H9 (cell line): ENCODE measurements at regions not wholly inside any gene's neighbourhood (a gene's known extent, or its start where the extent isn't known, plus 50 kb on each side); places are given as distances from the start of the nearest gene placed in this dataset.

Experiments
- DNase-seq: peaks from one replicate; pipeline ENCODE4 v3.0.0-alpha.2; 2017
- H2AFZ ChIP-seq: one replicate; pipeline ENCODE4 v1.6.1; 2013; ENCODE audit warnings: mild to moderate bottlenecking, low read length, control low read depth, moderate library complexity
- H2AK5ac ChIP-seq: 2 replicates; pipeline ENCODE4 v1.6.1; 2013; ENCODE audit warnings: low read length, control low read depth, mixed read lengths; ENCODE audit not compliant: insufficient read length
- H2BK120ac ChIP-seq: one replicate; pipeline ENCODE4 v1.6.1; 2013; ENCODE audit warnings: low read depth, mild to moderate bottlenecking, low read length, control low read depth, inconsistent platforms; ENCODE audit not compliant: poor library complexity, severe bottlenecking
- H2BK12ac ChIP-seq: 2 replicates; pipeline ENCODE4 v1.6.1; 2013; ENCODE audit warnings: low read length, control low read depth, mixed read lengths, low read depth; ENCODE audit not compliant: insufficient read length
- H2BK15ac ChIP-seq: 2 replicates; pipeline ENCODE4 v1.6.1; 2013; ENCODE audit warnings: low read depth, low read length, control low read depth
- H2BK20ac ChIP-seq: one replicate; pipeline ENCODE4 v1.6.1; 2013; ENCODE audit warnings: low read depth, mild to moderate bottlenecking, low read length, control low read depth, inconsistent platforms; ENCODE audit not compliant: poor library complexity, severe bottlenecking
- H2BK5ac ChIP-seq: 2 replicates; pipeline ENCODE4 v1.6.1; 2013; ENCODE audit warnings: low read length, control low read depth, mixed read lengths; ENCODE audit not compliant: insufficient read length
- H3K14ac ChIP-seq: 2 replicates; pipeline ENCODE4 v1.6.1; 2013; ENCODE audit warnings: low read length, control low read depth; ENCODE audit not compliant: insufficient read depth
- H3K18ac ChIP-seq: 2 replicates; pipeline ENCODE4 v1.6.1; 2013; ENCODE audit warnings: low read depth, mild to moderate bottlenecking, mixed read lengths, low read length, control low read depth; ENCODE audit not compliant: insufficient read length
- H3K23ac ChIP-seq: 2 replicates; pipeline ENCODE4 v1.6.1; 2013; ENCODE audit warnings: low read length, control low read depth, mixed read lengths, low read depth; ENCODE audit not compliant: insufficient read length
- H3K23me2 ChIP-seq: 2 replicates; pipeline ENCODE4 v1.6.1; 2013; ENCODE audit warnings: low read depth, mild to moderate bottlenecking, mixed read lengths, low read length, control low read depth; ENCODE audit not compliant: insufficient read length, poor library complexity, severe bottlenecking
- H3K27ac ChIP-seq: 2 replicates; pipeline ENCODE4 v1.5.1; 2013; ENCODE audit warnings: low read length, control low read depth, mixed read lengths, low read depth; ENCODE audit not compliant: insufficient read length
- H3K27me3 ChIP-seq: 2 replicates; pipeline ENCODE4 v1.6.1; 2013; ENCODE audit warnings: low read length, control low read depth, inconsistent platforms; ENCODE audit not compliant: insufficient read depth
- H3K4ac ChIP-seq: 2 replicates; pipeline ENCODE4 v1.6.1; 2013; ENCODE audit warnings: low read depth, mild to moderate bottlenecking, control low read depth, inconsistent platforms, low read length, moderate library complexity
- H3K4me1 ChIP-seq: 2 replicates; pipeline ENCODE4 v1.6.1; 2013; ENCODE audit warnings: low read length, control low read depth, inconsistent platforms; ENCODE audit not compliant: insufficient read depth
- H3K4me2 ChIP-seq: 2 replicates; pipeline ENCODE4 v1.6.1; 2013; ENCODE audit warnings: low read length, control low read depth, mixed read lengths; ENCODE audit not compliant: insufficient read length, insufficient read depth
- H3K56ac ChIP-seq: 2 replicates; pipeline ENCODE4 v1.6.1; 2013; ENCODE audit warnings: low read depth, mild to moderate bottlenecking, mixed read lengths, low read length, control low read depth; ENCODE audit not compliant: insufficient read length
- H3K79me1 ChIP-seq: 2 replicates; pipeline ENCODE4 v1.6.1; 2013; ENCODE audit warnings: low read depth, mild to moderate bottlenecking, moderate library complexity, low read length, control low read depth, inconsistent platforms; ENCODE audit not compliant: insufficient read depth, poor library complexity, severe bottlenecking
- H3K79me2 ChIP-seq: 2 replicates; pipeline ENCODE4 v1.6.1; 2013; ENCODE audit warnings: low read length, control low read depth, inconsistent platforms; ENCODE audit not compliant: insufficient read depth
- H3K9ac ChIP-seq: 2 replicates; pipeline ENCODE4 v1.6.1; 2013; ENCODE audit warnings: low read length, control low read depth, mixed read lengths; ENCODE audit not compliant: insufficient read length; ENCODE audit errors: extremely low read depth
- H3K9me3 ChIP-seq: one replicate; pipeline ENCODE4 v1.6.1; 2013; ENCODE audit warnings: low read depth, low read length, inconsistent platforms; ENCODE audit not compliant: control insufficient read depth
- H3T11ph ChIP-seq: one replicate; pipeline ENCODE4 v1.6.1; 2013; ENCODE audit warnings: mild to moderate bottlenecking, low read length, control low read depth, inconsistent platforms
- H4K20me1 ChIP-seq: one replicate; pipeline ENCODE4 v1.6.1; 2013; ENCODE audit not compliant: control insufficient read depth, insufficient read length, insufficient read depth
- H4K5ac ChIP-seq: 2 replicates; pipeline ENCODE4 v1.6.1; 2013; ENCODE audit warnings: low read depth, mild to moderate bottlenecking, mixed read lengths, low read length, control low read depth; ENCODE audit not compliant: insufficient read length
- H4K8ac ChIP-seq: replicated peaks from 2 replicates; pipeline ENCODE4 v1.6.1; 2013; ENCODE audit warnings: low read length, control low read depth, mixed read lengths, low read depth; ENCODE audit not compliant: insufficient read length
- H4K91ac ChIP-seq: 2 replicates; pipeline ENCODE4 v1.6.1; 2013; ENCODE audit warnings: low read depth, mild to moderate bottlenecking, moderate library complexity, mixed read lengths, low read length, control low read depth; ENCODE audit not compliant: insufficient read length
- H3K27ac Mint-ChIP-seq, 3 experiments: 2 replicates in 2 of 3; 3 replicates in 1 of 3; pipeline ENCODE4 v1.8.0; 2020 to 2021; ENCODE audit warnings: mixed read lengths in 3 of 3, mild to moderate bottlenecking in 1 of 3, moderate library complexity in 1 of 3
- H3K27me3 Mint-ChIP-seq: 2 replicates; pipeline ENCODE4 v1.8.0; 2021; ENCODE audit warnings: low read depth, mild to moderate bottlenecking, moderate library complexity, mixed read lengths
- H3K36me3 Mint-ChIP-seq, 3 experiments: 2 replicates in 2 of 3; 3 replicates in 1 of 3; pipeline ENCODE4 v1.8.0; 2020 to 2021; ENCODE audit warnings: low read depth in 3 of 3, mixed read lengths in 3 of 3; ENCODE audit not compliant: insufficient read depth in 1 of 3
- H3K4me1 Mint-ChIP-seq, 2 experiments: 2 replicates each; pipeline ENCODE4 v1.8.0; 2020; ENCODE audit warnings: mixed read lengths in 2 of 2
- H3K4me3 Mint-ChIP-seq, 2 experiments: 2 replicates in 1 of 2; 3 replicates in 1 of 2; pipeline ENCODE4 v1.8.0; 2020 to 2021; ENCODE audit warnings: mild to moderate bottlenecking in 2 of 2, mixed read lengths in 2 of 2, moderate library complexity in 1 of 2
- H3K9me3 Mint-ChIP-seq, 2 experiments: 2 replicates in 1 of 2; 3 replicates in 1 of 2; pipeline ENCODE4 v1.8.0; 2020; ENCODE audit warnings: mild to moderate bottlenecking in 2 of 2, mixed read lengths in 2 of 2, moderate library complexity in 1 of 2
- WGBS: extraction: QIAGEN DNeasy Blood & Tissue Kit; methylation state at CpG from one replicate; pipeline ENCODE4 v1.1.7; 2013; ENCODE audit warnings: missing lambda C conversion rate, low lambda C conversion rate, mixed read lengths; ENCODE audit not compliant: insufficient read length; ENCODE audit errors: extremely low coverage; 5-methylcytosine and 5-hydroxymethylcytosine counted together
- TF ChIP-seq, protein P1 (sequence below): fragments of 200-600 bp; sonication (generic); conservative IDR thresholded peaks from 3 replicates; pipeline ENCODE4 v1.8.0; 2021; ENCODE audit warnings: antibody characterized with exemption, mild to moderate bottlenecking

DNA sequence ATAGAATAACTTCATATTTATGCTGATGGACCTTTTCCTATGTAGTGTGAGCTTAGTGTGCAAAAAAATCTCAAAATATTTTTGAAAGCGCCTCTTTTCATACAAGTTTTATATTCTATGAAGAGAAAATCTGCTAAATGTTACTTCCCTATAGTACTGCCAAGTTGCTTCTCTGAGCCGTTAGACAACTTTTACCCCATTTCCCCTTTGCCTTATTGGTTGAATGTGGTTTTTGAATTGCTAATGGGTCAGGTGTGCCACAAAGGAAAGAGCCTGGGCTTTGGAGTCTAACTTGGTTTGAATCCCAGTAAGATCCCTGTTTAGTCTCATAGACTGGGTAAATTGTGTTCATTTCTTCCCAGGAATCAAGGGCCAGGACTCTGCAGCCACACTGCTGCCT is 261.5 kb downstream of the SNX10 start:
- Histone ChIP-seq H2BK120ac (no peak overlapping the region), H3K27ac (no peak overlapping the region), H4K5ac (no peak overlapping the region), H2BK20ac (no peak overlapping the region), H2BK5ac (no peak overlapping the region), H3K18ac (no peak overlapping the region), H3K23ac (no peak overlapping the region), H3K79me2 (no peaks in the 10 kb centered on the region), H3K23me2 (no peaks in the 10 kb centered on the region), H2AK5ac (no peak overlapping the region), H3K79me1 (no peaks in the 10 kb centered on the region), H3K56ac (no peak overlapping the region), H2AFZ (no peak overlapping the region), H3T11ph (no peak overlapping the region), H4K20me1 (no peaks in the 10 kb centered on the region), H3K4me1 (no peaks in the 10 kb centered on the region; the same call in 1 of the 2 replicates), H3K4me2 (no peak overlapping the region), H3K9me3 (no peaks in the 10 kb centered on the region), H2BK15ac (no peak overlapping the region), H3K9ac (no peak overlapping the region), H3K14ac (no peak overlapping the region), H4K91ac (no peak overlapping the region), H4K8ac (no peak overlapping the region), H3K4ac (no peak overlapping the region), H3K27me3 (no peaks in the 10 kb centered on the region), H2BK12ac (no peak overlapping the region)
- TF ChIP-seq, protein P1, sequence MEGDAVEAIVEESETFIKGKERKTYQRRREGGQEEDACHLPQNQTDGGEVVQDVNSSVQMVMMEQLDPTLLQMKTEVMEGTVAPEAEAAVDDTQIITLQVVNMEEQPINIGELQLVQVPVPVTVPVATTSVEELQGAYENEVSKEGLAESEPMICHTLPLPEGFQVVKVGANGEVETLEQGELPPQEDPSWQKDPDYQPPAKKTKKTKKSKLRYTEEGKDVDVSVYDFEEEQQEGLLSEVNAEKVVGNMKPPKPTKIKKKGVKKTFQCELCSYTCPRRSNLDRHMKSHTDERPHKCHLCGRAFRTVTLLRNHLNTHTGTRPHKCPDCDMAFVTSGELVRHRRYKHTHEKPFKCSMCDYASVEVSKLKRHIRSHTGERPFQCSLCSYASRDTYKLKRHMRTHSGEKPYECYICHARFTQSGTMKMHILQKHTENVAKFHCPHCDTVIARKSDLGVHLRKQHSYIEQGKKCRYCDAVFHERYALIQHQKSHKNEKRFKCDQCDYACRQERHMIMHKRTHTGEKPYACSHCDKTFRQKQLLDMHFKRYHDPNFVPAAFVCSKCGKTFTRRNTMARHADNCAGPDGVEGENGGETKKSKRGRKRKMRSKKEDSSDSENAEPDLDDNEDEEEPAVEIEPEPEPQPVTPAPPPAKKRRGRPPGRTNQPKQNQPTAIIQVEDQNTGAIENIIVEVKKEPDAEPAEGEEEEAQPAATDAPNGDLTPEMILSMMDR: no peak
- no peaks in the 10 kb centered on the region; the same call in 1 of the 2 replicates for H3K27me3 Mint-ChIP-seq
- WGBS: no CpG with 5 or more reads among the region's 2 CpGs
- no peaks in the 10 kb centered on the region for H3K9me3 Mint-ChIP-seq
- H3K36me3 Mint-ChIP-seq: no peaks in the 10 kb centered on the region
- H3K27ac Mint-ChIP-seq: no peak overlapping the region
- no peak for DNase-seq
- H3K4me3 Mint-ChIP-seq: no peak overlapping the region
- H3K4me1 Mint-ChIP-seq: peaks cover 15 to 21% of the 10 kb centered on the region in 2 experiments
